ENCODE measurements at regions not wholly inside any gene's neighbourhood (a gene's known extent, or its start where the extent isn't known, plus 50 kb on each side); places are given as distances from the start of the nearest gene placed in this dataset.
"Not testable (repeated sequence)": the region's sequence is repeated elsewhere in the genome, so short reads cannot be mapped to it uniquely, and the experiment has no call there.

- no peak for DNase-seq (ENCODE audit: low read depth in 2 of 2)
Observed at GRCh38 chr13:34166406-34166805, 348.5 kb downstream of the RFC3 start.

DNA sequence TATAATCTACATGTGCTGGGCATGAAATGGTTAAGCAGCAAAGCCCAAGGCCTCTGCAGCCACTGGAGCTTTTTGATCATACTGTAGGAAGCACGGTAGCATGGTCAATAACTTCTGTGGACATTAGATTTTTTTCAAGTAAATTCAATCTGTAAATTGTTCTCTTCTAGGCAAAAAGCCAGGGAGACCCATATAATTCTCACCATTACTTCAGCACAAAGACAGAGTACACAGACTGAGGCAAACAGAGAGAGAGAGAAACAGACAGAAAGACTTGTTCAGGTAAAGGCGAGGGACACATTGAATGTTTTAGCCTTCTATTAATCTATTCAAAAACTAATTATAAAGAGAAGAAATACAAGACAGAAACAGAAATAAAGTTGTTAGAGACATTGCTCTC lies 349.4 kb downstream of the RFC3 start:
- DNase-seq (ENCODE audit: low read depth in 2 of 2): no peak

DNA sequence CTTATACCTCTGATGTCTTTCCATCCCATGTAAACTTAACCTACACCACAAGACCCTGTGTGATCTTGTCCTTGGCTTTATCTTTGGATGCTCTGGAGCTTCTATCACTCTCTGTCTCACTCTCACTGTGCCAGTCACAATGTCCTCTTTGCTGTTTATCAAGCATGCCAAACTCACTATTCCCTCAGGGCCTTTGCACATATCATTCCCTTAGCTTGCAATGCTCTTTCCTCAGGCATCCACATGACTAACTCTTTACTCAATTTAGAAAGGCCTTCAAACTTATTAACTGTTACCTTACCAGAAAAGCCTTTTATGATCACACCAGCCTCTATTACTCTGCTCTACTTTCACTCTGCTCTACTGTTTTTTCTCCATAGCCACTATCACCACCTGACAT lies 354.1 kb downstream of the RFC3 start:
- DNase-seq (ENCODE audit: low read depth in 2 of 2): no peak

- no peak for DNase-seq (ENCODE audit: low read depth in 2 of 2)
Observed at GRCh38 chr13:34174671-34175145, 356.8 kb downstream of the RFC3 start.

DNA sequence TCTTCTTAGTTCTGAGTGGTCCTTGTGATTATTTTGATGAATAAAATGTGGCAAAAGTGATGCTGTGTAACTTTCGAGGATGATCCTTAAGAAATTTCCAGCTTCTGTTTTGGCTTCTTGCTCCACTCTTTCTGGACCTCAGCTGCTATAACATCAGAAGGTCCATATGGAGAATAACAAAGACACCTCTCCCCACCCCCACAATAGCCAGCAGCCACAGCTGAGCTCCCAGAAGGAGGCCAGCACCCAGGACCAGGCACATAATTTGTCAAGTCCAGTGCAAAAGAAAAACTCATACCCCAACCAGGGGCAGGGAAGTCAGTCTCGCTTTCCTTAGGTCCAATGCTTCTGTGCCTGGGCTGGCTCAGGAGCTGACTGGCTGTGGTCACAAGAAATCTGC lies 357.6 kb downstream of the RFC3 start:
- DNase-seq (ENCODE audit: low read depth in 2 of 2): no peak

GRCh38 chr13:34176633-34177032 lies 358.7 kb downstream of the RFC3 start:
- no peak for DNase-seq (ENCODE audit: low read depth in 2 of 2)

DNA sequence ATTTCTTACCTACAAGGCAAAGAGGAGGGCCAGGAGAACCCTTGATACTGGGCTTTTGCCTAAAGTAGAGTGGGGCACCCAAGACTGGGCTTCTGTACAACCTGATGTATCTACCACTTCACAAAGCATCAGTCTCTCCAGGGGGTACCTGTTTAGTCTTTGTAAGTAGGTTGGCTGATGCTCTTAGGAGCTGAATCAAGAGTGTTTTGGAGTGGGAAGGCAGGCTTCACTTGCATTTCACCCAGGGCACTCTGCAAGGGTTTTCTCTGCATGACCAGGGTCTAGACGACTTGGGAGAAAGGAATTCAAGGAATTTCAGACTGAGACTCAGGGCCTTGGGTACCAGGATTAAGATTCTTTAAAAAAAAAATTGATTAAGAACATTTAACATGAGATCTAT lies 361.5 kb downstream of the RFC3 start:
- DNase-seq (ENCODE audit: low read depth in 2 of 2): no peak

DNA sequence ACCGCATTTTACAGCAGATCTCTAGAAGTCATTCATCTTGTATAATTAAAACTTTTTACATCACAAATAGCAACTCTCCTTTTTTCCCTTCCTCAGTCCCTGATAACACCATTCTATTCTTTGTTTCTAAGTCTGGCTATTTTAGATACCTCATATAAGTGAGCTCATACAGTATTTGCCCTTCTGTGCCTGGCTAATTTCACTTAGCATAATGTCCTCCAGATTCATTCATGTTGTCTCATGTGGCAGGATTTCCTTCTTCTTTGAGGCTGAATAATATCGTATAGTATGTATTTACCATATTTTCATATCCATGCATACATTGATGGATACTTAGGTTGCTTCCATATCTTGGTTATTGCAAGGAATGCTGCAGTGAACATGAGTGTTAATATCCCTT lies 362.0 kb downstream of the RFC3 start:
- no peak for DNase-seq (ENCODE audit: low read depth in 2 of 2)

DNA sequence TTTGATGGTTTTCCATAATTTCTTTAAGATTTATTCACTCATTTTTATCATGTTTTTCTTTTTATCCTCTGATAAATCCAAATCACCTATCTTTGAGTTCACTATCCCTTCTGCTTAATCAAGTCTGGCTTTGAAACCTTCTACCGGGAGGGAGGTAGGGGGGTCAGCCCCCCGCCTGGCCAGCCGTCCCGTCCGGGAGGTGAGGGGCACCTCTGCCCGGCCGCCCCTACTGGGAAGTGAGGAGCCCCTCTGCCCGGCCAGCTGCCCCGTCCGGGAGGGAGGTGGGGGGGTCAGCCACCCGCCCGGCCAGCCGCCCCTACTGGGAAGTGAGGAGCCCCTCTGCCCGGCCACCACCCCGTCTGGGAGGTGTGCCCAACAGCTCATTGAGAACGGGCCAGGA lies 363.3 kb downstream of the RFC3 start:
- not testable (repeated sequence) for DNase-seq (ENCODE audit: low read depth in 2 of 2)

DNA sequence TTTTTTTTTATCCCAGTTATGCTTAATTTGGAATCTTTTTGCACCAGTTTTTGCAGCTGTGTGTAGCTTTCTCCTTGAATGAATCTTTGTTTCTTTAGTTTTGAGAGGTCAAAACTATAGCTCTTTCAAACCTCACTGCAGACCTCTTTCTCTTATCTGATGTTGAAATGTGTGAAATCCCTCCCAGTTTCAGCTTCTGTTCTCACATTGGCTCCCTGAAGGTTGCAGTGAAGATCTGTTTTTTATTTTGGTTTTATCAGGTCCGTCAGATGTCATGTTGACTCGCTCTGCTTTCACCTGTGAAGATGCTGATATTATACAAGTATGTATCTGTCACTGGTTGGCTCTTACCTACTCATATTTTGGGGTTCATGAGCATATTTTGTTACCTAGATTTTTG lies 372.0 kb downstream of the RFC3 start:
- DNase-seq (ENCODE audit: low read depth in 2 of 2): no peak

- no peak for DNase-seq (ENCODE audit: low read depth in 2 of 2)
Observed at GRCh38 chr13:34201050-34201913, 383.3 kb downstream of the RFC3 start.

GRCh38 chr13:34207334-34207733 lies 389.4 kb downstream of the RFC3 start:
- no peak for DNase-seq (ENCODE audit: low read depth in 2 of 2)

DNA sequence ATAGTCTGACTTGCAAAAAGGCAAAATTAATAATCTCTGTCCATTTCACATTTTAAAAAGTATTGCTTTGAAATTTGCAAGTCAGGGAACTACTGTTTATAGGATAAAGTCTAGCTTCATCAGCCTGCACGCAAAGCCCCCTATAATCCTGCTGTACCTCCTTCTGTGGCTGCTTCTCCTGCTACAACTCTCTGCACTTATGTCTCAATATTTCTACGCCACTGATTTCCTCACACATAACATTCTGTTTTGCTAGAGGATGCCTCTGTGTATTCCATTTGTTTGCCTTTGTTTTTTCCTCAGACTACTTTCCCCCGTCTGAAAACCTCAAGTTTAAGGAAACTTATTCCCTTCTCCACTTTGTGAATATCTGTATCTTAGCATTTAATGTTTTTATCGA lies 389.9 kb downstream of the RFC3 start:
- no peak for DNase-seq (ENCODE audit: low read depth in 2 of 2)

DNA sequence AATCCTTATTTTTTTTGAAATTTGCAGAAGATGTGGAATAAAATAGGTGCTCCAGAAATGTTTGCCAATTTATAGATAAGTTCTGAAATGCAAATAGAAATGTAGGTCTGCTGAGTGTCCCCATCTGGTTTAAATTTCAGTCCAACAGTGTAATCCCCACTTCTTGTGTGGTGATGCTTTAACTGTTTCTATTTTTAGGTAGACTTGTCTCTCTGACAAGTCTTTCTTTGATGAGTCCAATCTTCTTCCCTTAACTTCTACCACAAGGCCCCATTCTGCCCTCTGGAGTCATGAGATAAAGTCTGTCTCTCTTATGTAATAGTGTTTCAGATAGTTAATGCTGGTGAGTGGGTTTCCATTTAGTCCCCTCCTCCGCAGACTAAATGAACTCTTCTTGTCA lies 390.4 kb downstream of the RFC3 start:
- DNase-seq (ENCODE audit: low read depth in 2 of 2): no peak

DNA sequence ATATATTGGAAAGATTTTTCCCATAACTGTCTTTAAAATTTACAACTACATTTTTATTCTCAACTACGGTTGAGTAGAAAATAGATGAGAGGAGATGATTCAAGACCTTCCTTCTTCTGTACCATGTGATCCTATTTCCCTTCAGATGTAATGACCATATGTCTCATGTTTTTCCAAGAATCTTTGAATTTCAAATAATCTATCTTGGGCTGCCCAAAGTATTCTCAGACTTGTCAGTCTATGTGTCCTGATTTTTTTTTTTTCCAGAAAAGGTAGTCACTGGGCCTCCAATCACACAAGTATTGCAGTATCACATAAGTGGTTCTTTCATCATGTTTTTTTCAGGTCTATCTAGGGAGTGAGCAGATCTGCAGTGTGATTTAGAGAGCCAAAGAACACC lies 392.4 kb downstream of the RFC3 start:
- DNase-seq (ENCODE audit: low read depth in 2 of 2): no peak

- DNase-seq (ENCODE audit: low read depth in 2 of 2): no peak
Observed at GRCh38 chr13:34214686-34215085, 396.7 kb downstream of the RFC3 start.

- no peak for DNase-seq (ENCODE audit: low read depth in 2 of 2)
Observed at GRCh38 chr13:34216256-34216655, 398.3 kb downstream of the RFC3 start.

DNA sequence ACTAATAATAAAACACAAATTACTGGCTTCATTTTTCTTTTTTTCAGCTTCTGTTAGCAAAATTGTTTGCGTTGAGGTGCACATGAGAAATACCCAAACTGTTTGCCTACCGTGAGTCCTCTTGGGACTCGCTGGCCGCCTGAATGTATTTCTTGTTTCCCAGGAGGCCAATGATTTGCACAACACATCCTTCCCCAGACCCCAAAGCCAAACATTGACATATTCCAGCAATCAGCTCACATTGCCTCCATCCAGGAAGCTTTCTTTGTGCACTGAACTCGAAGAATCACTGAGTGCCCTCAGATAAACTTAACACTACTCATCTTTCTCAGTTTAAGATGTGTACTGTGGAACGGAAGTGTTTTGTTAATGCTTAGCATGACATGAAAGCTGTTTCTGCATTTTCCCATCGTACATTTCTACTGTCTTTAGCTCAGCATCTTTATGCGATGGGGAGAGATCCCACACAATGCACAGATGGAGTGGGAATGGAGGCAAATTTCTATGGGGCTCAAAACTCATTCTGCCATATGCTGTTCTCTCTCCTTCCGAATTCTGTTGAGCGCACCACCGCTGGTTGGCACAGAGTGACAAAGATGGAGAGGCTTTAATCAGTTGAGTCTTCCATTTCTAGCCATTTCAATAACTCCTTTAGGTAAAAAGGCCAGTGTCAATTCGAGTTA lies 399.5 kb downstream of the RFC3 start:
- no peak for DNase-seq (ENCODE audit: low read depth in 2 of 2)

DNA sequence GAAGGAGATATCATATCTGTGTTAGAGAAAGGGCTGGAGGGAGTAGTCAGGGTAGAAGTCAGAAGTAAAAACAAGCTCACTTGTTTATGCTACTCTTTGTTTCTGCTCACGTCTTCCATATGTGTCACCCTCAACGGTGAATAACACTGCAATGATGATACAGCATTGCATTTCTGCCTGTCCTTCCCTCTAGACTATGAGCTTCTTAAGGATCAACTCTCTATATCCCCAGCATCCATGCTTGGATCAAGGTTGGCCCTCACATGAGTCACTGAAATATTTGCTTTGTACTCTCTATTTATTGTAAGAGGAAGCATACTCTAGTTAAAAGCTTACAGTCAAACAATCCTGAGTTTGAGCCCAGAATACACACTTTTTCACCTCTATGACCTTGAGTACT lies 406.0 kb downstream of the RFC3 start:
- no peak for DNase-seq (ENCODE audit: low read depth in 2 of 2)

- no peak for DNase-seq (ENCODE audit: low read depth in 2 of 2)
Observed at GRCh38 chr13:34224877-34225276, 406.9 kb downstream of the RFC3 start.

DNA sequence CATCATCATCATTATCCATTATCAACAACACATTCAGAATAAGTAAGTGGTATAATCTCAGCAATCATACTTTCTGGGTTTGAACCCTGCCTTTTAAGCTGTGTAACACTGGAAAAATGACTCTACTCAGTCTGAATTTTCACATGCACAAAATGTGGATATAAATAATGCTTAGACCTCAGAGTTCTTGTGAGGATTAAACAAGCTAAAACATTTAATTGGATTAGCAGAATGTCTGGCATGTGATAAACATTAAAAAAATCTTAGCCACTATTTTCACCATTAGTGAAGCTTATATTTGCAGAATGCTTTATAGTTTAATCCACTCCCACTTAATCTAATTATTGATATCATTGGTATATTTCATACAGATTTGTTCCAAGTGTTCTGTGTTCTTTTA lies 412.3 kb downstream of the RFC3 start:
- no peak for DNase-seq (ENCODE audit: low read depth in 2 of 2)

- DNase-seq (ENCODE audit: low read depth in 2 of 2): no peak
Observed at GRCh38 chr13:34241332-34241731, 423.4 kb downstream of the RFC3 start.

- DNase-seq (ENCODE audit: low read depth in 2 of 2): no peak
Observed at GRCh38 chr13:34243403-34243802, 425.5 kb downstream of the RFC3 start.

Data from activated CD8-positive, alpha-beta memory T cell treated with anti-CD3 and anti-CD28 coated beads for 4 hours (primary cell).